Keratinocyte (primary cell): ENCODE measurements at regions not wholly inside any gene's neighbourhood (a gene's known extent, or its start where the extent isn't known, plus 50 kb on each side); places are given as distances from the start of the nearest gene placed in this dataset.

Source experiments
- DNase-seq: peaks from one replicate; pipeline ENCODE4 v3.0.0-alpha.2; 2011; ENCODE audit warnings: low read depth, missing footprints, low spot score
- FAIRE-seq: peaks from 2 replicates; lab custom pipeline; 2011; peaks lifted over from hg19 to GRCh38; lab: Jason Lieb, UNC
- H2AFZ ChIP-seq: 2 replicates; pipeline ENCODE4 v1.6.0; 2012; ENCODE audit warnings: low read length, control low read depth, inconsistent platforms; ENCODE audit not compliant: control insufficient read depth
- H3K27ac ChIP-seq: 2 replicates; pipeline ENCODE4 v1.5.1; 2011; ENCODE audit warnings: low read length; ENCODE audit not compliant: control insufficient read depth, insufficient read depth
- H3K27me3 ChIP-seq: 3 replicates; pipeline ENCODE4 v1.6.0; 2011; ENCODE audit warnings: low read length; ENCODE audit not compliant: control insufficient read depth, insufficient read depth; ENCODE audit errors: extremely low read depth
- H3K36me3 ChIP-seq, 2 experiments: 2 replicates in 1 of 2; 3 replicates in 1 of 2; pipeline ENCODE4 v1.5.1; 2011; ENCODE audit warnings: low read length in 2 of 2, mild to moderate bottlenecking in 1 of 2; ENCODE audit not compliant: control insufficient read depth in 2 of 2, insufficient read depth in 2 of 2; ENCODE audit errors: extremely low read depth in 1 of 2
- H3K4me1 ChIP-seq: 3 replicates; pipeline ENCODE4 v1.5.1; 2011; ENCODE audit warnings: low read length; ENCODE audit not compliant: control insufficient read depth, insufficient read depth; ENCODE audit errors: extremely low read depth
- H3K4me2 ChIP-seq: 3 replicates; pipeline ENCODE4 v1.6.0; 2011; ENCODE audit warnings: low read depth, low read length; ENCODE audit not compliant: control insufficient read depth, insufficient read depth; ENCODE audit errors: extremely low read depth
- H3K4me3 ChIP-seq, 3 experiments: fragments of 200-600 bp in 1 of 3; sonication (generic) in 1 of 3; 2 replicates in 2 of 3; 3 replicates in 1 of 3; pipeline ENCODE4 v1.5.1; 2011 to 2016; ENCODE audit warnings: low read length in 3 of 3, mild to moderate bottlenecking in 3 of 3, control low read depth in 2 of 3, inconsistent platforms in 1 of 3, low read depth in 1 of 3, mixed read lengths in 1 of 3, mixed run types in 1 of 3, moderate library complexity in 1 of 3; ENCODE audit not compliant: control insufficient read depth in 2 of 3, insufficient read depth in 2 of 3; ENCODE audit errors: extremely low read depth in 1 of 3
- H3K79me2 ChIP-seq: 2 replicates; pipeline ENCODE4 v1.6.0; 2012; ENCODE audit warnings: low read length; ENCODE audit not compliant: control insufficient read depth, insufficient read depth
- H3K9ac ChIP-seq: 3 replicates; pipeline ENCODE4 v1.6.0; 2011; ENCODE audit warnings: low read length; ENCODE audit not compliant: control insufficient read depth, insufficient read depth; ENCODE audit errors: extremely low read depth
- H3K9me1 ChIP-seq: 3 replicates; pipeline ENCODE4 v1.6.0; 2011; ENCODE audit warnings: low read length; ENCODE audit not compliant: control insufficient read depth, insufficient read depth; ENCODE audit errors: extremely low read depth
- H3K9me3 ChIP-seq: 2 replicates; pipeline ENCODE4 v1.5.1; 2012; ENCODE audit warnings: low read depth, low read length; ENCODE audit not compliant: control insufficient read depth
- H4K20me1 ChIP-seq: 3 replicates; pipeline ENCODE4 v1.6.0; 2011; ENCODE audit warnings: low read length; ENCODE audit not compliant: control insufficient read depth, insufficient read depth; ENCODE audit errors: extremely low read depth
- EZH2 ChIP-seq: IDR thresholded peaks from one replicate; pipeline ENCODE4 v1.6.1; 2012; ENCODE audit warnings: inconsistent platforms, mild to moderate bottlenecking, low read length, moderate library complexity
- dilution Hi-C: fragments of 300-500 bp; cut with MboI; formaldehyde crosslinking; loops from one replicate; pipeline ENCODE4 v1.7.0; 2020; ENCODE audit warnings: low sequenced_read_pairs; ENCODE audit not compliant: extremely low pct_ligation_motif_present
- TF ChIP-seq, protein P1 (sequence below), 3 experiments: IDR thresholded peaks in 1 of 3; conservative IDR thresholded peaks in 1 of 3; optimal IDR thresholded peaks in 1 of 3; 2 replicates in 2 of 3; 3 replicates in 1 of 3; pipeline versions ENCODE3 to v1.5.1; 2011; ENCODE audit warnings: low read length in 3 of 3, mild to moderate bottlenecking in 3 of 3, moderate library complexity in 2 of 3, control low read depth in 1 of 3, inconsistent platforms in 1 of 3; ENCODE audit not compliant: insufficient read depth in 2 of 3; ENCODE audit errors: extremely low read depth in 1 of 3

DNA sequence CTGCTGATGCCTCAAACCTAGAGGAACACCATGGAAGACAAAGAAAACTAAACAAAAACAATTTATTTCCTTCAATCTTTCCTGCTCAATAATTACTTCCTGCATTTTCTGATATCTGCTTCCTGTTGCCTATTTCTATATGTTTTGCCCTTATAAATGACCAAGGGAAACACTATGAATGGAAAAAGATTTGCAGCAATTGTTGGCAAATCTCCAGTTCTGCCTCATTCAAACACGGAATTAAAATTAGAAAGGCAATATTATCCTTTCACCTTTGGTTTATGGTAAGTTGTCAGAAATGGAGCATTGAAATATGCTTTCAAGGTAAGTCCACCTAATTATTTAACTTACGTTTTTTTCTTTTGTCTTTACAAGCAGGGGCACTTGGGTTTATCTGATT, 552.2 kb upstream of the ANKRD30A start:
- Histone ChIP-seq H3K9me1 (no peaks in the 10 kb centered on the region), H3K4me1 (peaks cover 4% of the 10 kb centered on the region), H2AFZ (no peak overlapping the region), H3K79me2 (no peaks in the 10 kb centered on the region), H3K9ac (no peak overlapping the region), H3K9me3 (no peaks in the 10 kb centered on the region), H4K20me1 (no peaks in the 10 kb centered on the region), H3K27ac (no peak overlapping the region), H3K4me2 (no peak overlapping the region), H3K4me3 (no peak overlapping the region), H3K27me3 (no peaks in the 10 kb centered on the region), H3K36me3 (no peaks in the 10 kb centered on the region)
- DNase-seq (no peak), FAIRE-seq (no peak)
- TF ChIP-seq, protein P1, sequence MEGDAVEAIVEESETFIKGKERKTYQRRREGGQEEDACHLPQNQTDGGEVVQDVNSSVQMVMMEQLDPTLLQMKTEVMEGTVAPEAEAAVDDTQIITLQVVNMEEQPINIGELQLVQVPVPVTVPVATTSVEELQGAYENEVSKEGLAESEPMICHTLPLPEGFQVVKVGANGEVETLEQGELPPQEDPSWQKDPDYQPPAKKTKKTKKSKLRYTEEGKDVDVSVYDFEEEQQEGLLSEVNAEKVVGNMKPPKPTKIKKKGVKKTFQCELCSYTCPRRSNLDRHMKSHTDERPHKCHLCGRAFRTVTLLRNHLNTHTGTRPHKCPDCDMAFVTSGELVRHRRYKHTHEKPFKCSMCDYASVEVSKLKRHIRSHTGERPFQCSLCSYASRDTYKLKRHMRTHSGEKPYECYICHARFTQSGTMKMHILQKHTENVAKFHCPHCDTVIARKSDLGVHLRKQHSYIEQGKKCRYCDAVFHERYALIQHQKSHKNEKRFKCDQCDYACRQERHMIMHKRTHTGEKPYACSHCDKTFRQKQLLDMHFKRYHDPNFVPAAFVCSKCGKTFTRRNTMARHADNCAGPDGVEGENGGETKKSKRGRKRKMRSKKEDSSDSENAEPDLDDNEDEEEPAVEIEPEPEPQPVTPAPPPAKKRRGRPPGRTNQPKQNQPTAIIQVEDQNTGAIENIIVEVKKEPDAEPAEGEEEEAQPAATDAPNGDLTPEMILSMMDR (optimal IDR thresholded peaks at IDR 0.05 in 1 of 3, IDR thresholded peaks at IDR 0.05 in 1 of 3, conservative IDR thresholded peaks at IDR 0.05 in 1 of 3; ENCODE audit: extremely low read depth in 1 of 3, insufficient read depth in 2 of 3, low read length in 3 of 3) = no peak
- no peak for TF ChIP-seq EZH2
- dilution Hi-C loops = no loop called here

DNA sequence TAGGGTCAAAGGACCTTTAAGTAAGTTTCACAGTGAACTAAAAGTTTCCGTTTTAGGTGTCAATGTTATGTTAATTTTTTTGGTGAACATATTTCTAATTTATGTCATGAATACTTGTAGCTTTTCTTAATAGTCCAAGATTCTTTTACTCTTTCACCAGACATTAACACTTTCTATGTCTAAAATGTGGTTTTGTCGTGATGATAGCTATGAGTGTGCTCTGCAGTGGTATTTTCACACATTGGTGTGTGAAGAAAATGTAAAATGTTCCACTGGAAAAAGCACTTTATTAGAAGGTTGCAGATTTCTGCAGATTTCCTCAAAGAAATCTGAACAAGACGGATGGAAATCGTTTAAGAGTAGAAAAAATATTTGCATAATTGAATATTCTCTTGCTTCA, 561.0 kb upstream of the ANKRD30A start:
- FAIRE-seq (no peak), DNase-seq (no peak)
- dilution Hi-C loops = no loop called here
- Histone ChIP-seq H3K27ac (no peak overlapping the region), H3K9me1 (no peaks in the 10 kb centered on the region), H3K4me2 (no peak overlapping the region), H3K9ac (no peak overlapping the region), H4K20me1 (no peaks in the 10 kb centered on the region), H3K79me2 (no peaks in the 10 kb centered on the region), H3K9me3 (no peaks in the 10 kb centered on the region), H3K27me3 (no peaks in the 10 kb centered on the region), H3K4me3 (no peak overlapping the region), H2AFZ (no peak overlapping the region), H3K4me1 (peaks cover 7% of the 10 kb centered on the region), H3K36me3 (no peaks in the 10 kb centered on the region)
- TF ChIP-seq, protein P1 (optimal IDR thresholded peaks at IDR 0.05 in 1 of 3, IDR thresholded peaks at IDR 0.05 in 1 of 3, conservative IDR thresholded peaks at IDR 0.05 in 1 of 3; ENCODE audit: extremely low read depth in 1 of 3, insufficient read depth in 2 of 3, low read length in 3 of 3) = no peak
- no peak for TF ChIP-seq EZH2
